GM10266 (cell line): ENCODE measurements at regions not wholly inside any gene's neighbourhood (a gene's known extent, or its start where the extent isn't known, plus 50 kb on each side); places are given as distances from the start of the nearest gene placed in this dataset.

Source experiments
- DNase-seq: peaks from one replicate; pipeline ENCODE4 v3.0.0; 2012; ENCODE audit errors: extremely low spot score
- TF ChIP-seq, protein P1 (sequence below): IDR thresholded peaks from 2 replicates; pipeline ENCODE4 v1.5.1; 2012; ENCODE audit warnings: mild to moderate bottlenecking, low read depth; ENCODE audit not compliant: control insufficient read depth, insufficient read depth; ENCODE audit errors: missing control alignments

DNA sequence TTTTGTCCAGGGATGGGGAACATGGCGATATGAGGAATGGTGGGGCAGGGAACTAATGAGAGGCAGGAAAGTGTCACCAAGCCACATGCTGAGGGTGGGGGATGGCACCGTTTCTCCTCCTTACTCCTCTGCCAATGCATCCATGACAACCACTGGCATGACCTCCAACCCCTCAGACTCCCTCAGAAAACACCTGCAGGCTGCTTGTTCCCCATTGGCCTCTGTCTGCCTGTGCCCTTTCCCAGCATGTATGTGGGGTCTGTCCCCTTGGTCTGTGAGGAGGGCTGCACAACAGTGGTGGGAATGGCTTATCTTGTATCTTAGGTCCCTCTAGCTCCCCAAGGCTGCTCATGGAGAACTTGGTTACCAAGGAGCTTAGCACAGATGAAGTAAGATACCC lies 137.2 kb upstream of the NGF start:
- TF ChIP-seq, protein P1, sequence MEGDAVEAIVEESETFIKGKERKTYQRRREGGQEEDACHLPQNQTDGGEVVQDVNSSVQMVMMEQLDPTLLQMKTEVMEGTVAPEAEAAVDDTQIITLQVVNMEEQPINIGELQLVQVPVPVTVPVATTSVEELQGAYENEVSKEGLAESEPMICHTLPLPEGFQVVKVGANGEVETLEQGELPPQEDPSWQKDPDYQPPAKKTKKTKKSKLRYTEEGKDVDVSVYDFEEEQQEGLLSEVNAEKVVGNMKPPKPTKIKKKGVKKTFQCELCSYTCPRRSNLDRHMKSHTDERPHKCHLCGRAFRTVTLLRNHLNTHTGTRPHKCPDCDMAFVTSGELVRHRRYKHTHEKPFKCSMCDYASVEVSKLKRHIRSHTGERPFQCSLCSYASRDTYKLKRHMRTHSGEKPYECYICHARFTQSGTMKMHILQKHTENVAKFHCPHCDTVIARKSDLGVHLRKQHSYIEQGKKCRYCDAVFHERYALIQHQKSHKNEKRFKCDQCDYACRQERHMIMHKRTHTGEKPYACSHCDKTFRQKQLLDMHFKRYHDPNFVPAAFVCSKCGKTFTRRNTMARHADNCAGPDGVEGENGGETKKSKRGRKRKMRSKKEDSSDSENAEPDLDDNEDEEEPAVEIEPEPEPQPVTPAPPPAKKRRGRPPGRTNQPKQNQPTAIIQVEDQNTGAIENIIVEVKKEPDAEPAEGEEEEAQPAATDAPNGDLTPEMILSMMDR = no peak
- DNase-seq = no peak

DNA sequence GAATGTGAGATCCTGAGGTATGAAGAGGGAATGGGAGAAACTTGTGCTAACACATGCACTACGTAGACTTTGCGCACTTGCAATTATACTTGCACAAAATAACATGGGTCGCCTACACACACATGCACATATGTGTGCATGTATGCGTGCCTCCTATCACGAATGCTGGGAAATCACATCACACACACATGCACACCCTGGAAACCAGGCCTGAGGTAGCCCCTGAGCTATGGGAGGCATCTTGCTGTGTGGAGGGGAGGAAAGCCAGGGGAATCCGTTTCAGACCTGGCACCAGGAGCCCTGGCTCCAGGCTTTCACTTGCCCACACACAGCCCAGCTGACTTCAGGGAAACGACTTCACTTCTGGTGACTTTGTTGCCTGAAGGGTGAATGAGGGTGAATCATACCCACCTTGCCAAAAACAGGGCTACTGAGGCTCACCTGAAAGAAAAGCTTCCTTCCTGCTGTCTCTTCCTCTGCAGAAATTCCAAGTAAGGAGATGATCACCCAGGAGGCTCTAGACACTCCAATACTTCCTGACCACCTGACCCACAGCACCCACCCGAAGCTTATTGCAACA lies 136.0 kb upstream of the NGF start:
- TF ChIP-seq, protein P1 = no peak
- no peak for DNase-seq

DNA sequence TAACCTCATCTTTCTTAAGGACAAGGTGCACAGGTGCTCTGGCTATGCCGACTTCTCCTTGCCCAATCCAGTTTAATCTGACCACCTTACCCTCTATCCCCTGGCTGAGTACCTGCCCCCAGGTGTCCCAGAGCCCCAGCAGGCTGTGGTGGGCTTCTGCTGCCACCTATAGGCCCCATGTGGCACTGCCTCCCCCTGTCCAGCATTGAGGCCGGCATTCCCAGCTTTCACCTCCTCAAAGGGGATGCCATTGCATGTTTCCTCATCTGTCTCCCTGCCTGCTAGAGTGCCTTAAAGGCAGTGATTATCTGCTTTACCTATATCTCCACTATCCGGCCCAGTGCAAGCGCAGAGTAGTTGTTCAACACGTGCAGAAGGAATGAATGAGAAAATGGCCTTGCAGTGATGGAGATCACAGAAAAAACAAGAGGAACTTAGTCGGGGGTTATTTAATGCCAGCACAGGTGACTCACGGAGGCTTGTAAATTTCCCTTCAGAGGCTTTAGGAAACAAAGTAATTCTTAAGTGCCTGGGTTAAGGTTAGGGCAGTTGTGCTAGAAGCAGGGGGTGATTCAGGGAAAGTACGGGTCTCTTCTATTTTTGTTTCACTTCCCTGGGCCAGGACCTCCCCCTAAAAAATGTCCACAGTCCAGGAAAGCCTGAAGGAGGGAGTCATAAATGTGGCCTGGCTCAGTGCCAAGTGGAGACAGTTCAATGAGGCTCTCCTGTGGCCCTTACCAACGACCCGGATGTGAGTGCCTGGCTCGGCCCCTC lies 131.8 kb upstream of the NGF start:
- DNase-seq = peak; percentile 52
- TF ChIP-seq, protein P1 = peak; percentile 84

DNA sequence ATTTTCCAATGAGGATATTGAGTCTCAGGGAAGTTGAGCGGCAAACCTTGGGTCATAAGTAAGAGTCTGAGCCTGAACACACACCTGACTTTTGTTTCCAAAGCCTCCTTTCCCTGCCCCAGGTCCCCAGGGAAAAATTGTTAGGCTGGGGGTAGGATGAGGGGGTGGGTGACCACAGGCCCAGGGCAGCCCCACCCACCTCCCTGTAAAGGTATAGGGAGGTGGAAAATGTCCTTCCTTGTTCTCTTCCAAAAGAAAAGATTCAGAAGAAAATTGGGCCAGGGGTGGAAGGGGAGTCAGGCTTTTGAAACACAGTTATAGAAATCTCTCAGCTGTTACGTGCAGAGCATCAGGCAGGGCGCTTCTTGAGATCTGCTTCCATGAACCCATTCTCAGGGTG lies 129.7 kb upstream of the NGF start:
- DNase-seq = no peak
- TF ChIP-seq, protein P1 = no peak

DNA sequence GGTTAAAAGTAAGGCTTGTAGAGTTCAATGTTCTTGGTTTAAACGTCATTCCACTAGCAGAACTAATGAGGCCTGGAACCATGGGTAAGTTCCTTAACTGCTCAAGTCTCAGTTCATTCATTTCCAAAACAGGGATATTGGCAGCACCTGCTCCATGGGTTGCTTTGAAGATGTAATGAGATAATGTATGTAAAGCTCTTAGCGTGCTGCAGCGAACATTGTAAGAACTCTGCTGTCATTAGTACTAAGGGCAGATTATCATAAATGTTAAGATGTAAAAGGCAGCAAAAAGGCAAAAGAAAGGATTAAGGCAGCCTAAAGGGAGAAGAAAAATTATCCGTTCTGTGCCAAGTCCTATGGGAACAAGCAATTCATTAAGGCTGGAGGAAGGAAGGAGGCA lies 129.1 kb upstream of the NGF start:
- no peak for DNase-seq
- TF ChIP-seq, protein P1 = no peak

DNA sequence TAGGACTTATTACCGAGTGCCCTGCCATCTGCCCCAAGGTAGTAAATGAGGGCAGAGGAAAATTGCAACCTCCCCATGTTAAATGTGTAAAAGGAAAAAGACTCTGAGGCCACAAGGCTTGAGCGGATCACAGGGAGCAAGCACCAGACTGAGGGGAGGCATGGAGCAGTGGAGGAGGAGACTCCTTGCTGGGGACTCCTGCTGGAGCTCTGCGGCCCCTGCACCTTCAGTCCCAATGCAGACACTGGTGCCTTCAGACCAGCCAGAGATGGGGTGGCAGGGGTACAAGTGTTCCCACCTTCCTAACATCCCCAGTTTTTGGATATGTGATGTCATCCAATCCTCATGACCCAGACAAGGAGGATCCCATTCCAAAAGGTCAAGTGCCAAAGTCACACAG lies 128.4 kb upstream of the NGF start:
- TF ChIP-seq, protein P1 = no peak
- DNase-seq = no peak

DNA sequence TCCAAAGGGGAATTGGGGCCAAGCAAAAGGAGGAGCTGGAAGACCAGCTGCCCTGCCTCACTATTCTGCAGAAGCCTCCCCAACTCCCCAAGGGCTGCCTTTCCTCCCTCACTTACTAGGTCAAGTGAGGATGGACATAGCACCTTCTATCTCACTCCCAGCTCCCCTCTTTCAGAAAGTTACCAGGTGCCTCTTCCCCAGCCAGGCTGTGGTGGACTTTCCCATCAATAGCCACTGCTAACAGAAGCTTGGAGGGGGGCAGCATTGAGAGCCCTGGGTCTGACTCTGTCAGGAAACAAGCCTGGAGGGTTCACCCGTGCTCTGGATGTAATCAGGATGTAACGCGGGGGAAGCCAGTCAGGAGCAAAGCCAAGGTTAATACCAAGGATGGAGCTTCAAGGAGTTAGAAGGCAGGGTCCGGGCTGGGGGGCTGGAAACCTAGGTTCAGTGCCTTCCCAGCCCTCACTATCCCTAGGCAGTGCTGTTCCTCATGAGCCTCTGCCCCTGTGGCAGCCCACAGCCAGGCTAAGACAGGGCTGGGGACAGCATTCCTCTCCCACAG lies 127.8 kb upstream of the NGF start:
- DNase-seq = no peak
- TF ChIP-seq, protein P1 = no peak
